ENCODE measurements at regions not wholly inside any gene's neighbourhood (a gene's known extent, or its start where the extent isn't known, plus 50 kb on each side); places are given as distances from the start of the nearest gene placed in this dataset.
"Not testable (repeated sequence)": the region's sequence is repeated elsewhere in the genome, so short reads cannot be mapped to it uniquely, and the experiment has no call there.

- no peaks in the 10 kb centered on the region for H3K36me3 Mint-ChIP-seq (ENCODE audit: unreplicated experiment)
- H3K27me3 Mint-ChIP-seq (ENCODE audit: unreplicated experiment): peaks cover 5% of the 10 kb centered on the region
- no peak overlapping the region for H3K4me3 Mint-ChIP-seq (ENCODE audit: unreplicated experiment)
- H3K27ac Mint-ChIP-seq (ENCODE audit: unreplicated experiment): no peak overlapping the region
- H3K4me1 Mint-ChIP-seq (ENCODE audit: low read depth, unreplicated experiment): peaks cover under 1% of the 10 kb centered on the region
- TF ChIP-seq CTCF (IDR thresholded peaks at IDR 0.05; ENCODE audit: partially characterized antibody, unreplicated experiment): no peak
- DNase-seq: no peak
- no peaks in the 10 kb centered on the region for H3K9me3 Mint-ChIP-seq (ENCODE audit: unreplicated experiment)
Measured at GRCh38 chr3:176328666-176329065, 868.6 kb downstream of the TBL1XR1 start.

GRCh38 chr3:176328198-176328597 is 869.1 kb downstream of the TBL1XR1 start:
- Mint-ChIP-seq H3K36me3 (ENCODE audit: unreplicated experiment) (no peaks in the 10 kb centered on the region), H3K27me3 (ENCODE audit: unreplicated experiment) (peaks cover 5% of the 10 kb centered on the region), H3K27ac (ENCODE audit: unreplicated experiment) (no peak overlapping the region), H3K4me3 (ENCODE audit: unreplicated experiment) (no peak overlapping the region), H3K4me1 (ENCODE audit: low read depth, unreplicated experiment) (peaks cover 3% of the 10 kb centered on the region), H3K9me3 (ENCODE audit: unreplicated experiment) (no peaks in the 10 kb centered on the region)
- no peak for TF ChIP-seq CTCF (IDR thresholded peaks at IDR 0.05; ENCODE audit: partially characterized antibody, unreplicated experiment)
- DNase-seq: no peak

GRCh38 chr3:176326894-176327490 is 870.3 kb downstream of the TBL1XR1 start:
- not testable (repeated sequence) for H3K9me3 Mint-ChIP-seq (ENCODE audit: unreplicated experiment); H3K4me1 Mint-ChIP-seq (ENCODE audit: low read depth, unreplicated experiment); H3K36me3 Mint-ChIP-seq (ENCODE audit: unreplicated experiment); H3K4me3 Mint-ChIP-seq (ENCODE audit: unreplicated experiment); H3K27me3 Mint-ChIP-seq (ENCODE audit: unreplicated experiment); H3K27ac Mint-ChIP-seq (ENCODE audit: unreplicated experiment); DNase-seq

GRCh38 chr3:176321532-176321931 is 875.8 kb downstream of the TBL1XR1 start:
- H3K36me3 Mint-ChIP-seq (ENCODE audit: unreplicated experiment); H3K4me1 Mint-ChIP-seq (ENCODE audit: low read depth, unreplicated experiment); H3K27ac Mint-ChIP-seq (ENCODE audit: unreplicated experiment); H3K27me3 Mint-ChIP-seq (ENCODE audit: unreplicated experiment); H3K9me3 Mint-ChIP-seq (ENCODE audit: unreplicated experiment); DNase-seq; H3K4me3 Mint-ChIP-seq (ENCODE audit: unreplicated experiment): not testable (repeated sequence)

GRCh38 chr3:176321099-176321498 is 876.2 kb downstream of the TBL1XR1 start:
- no peak for DNase-seq
- H3K4me3 Mint-ChIP-seq (ENCODE audit: unreplicated experiment): no peak overlapping the region
- H3K9me3 Mint-ChIP-seq (ENCODE audit: unreplicated experiment): peaks cover 2% of the 10 kb centered on the region
- H3K4me1 Mint-ChIP-seq (ENCODE audit: low read depth, unreplicated experiment): peaks cover 4% of the 10 kb centered on the region
- no peak for TF ChIP-seq CTCF (IDR thresholded peaks at IDR 0.05; ENCODE audit: partially characterized antibody, unreplicated experiment)
- no peaks in the 10 kb centered on the region for H3K36me3 Mint-ChIP-seq (ENCODE audit: unreplicated experiment)
- H3K27ac Mint-ChIP-seq (ENCODE audit: unreplicated experiment): no peak overlapping the region
- H3K27me3 Mint-ChIP-seq (ENCODE audit: unreplicated experiment): peaks cover 4% of the 10 kb centered on the region

GRCh38 chr3:176313426-176313825 is 883.9 kb downstream of the TBL1XR1 start:
- DNase-seq: no peak
- H3K4me1 Mint-ChIP-seq (ENCODE audit: low read depth, unreplicated experiment): no peaks in the 10 kb centered on the region
- H3K27ac Mint-ChIP-seq (ENCODE audit: unreplicated experiment): no peak overlapping the region
- H3K4me3 Mint-ChIP-seq (ENCODE audit: unreplicated experiment): no peak overlapping the region
- no peaks in the 10 kb centered on the region for H3K36me3 Mint-ChIP-seq (ENCODE audit: unreplicated experiment)
- no peaks in the 10 kb centered on the region for H3K9me3 Mint-ChIP-seq (ENCODE audit: unreplicated experiment)
- no peaks in the 10 kb centered on the region for H3K27me3 Mint-ChIP-seq (ENCODE audit: unreplicated experiment)
- no peak for TF ChIP-seq CTCF (IDR thresholded peaks at IDR 0.05; ENCODE audit: partially characterized antibody, unreplicated experiment)

Measured in glutamatergic neuron (in vitro differentiated cells).